Astrocyte of the cerebellum (primary cell): ENCODE measurements at regions not wholly inside any gene's neighbourhood (a gene's known extent, or its start where the extent isn't known, plus 50 kb on each side); places are given as distances from the start of the nearest gene placed in this dataset.

Experiments used
- DNase-seq: peaks from one replicate; pipeline ENCODE4 v3.0.0-alpha.2; 2011; ENCODE audit warnings: low read depth
- H3K4me3 ChIP-seq: 2 replicates; pipeline ENCODE4 v1.5.1; 2011; ENCODE audit warnings: mild to moderate bottlenecking, low read depth, low read length, moderate library complexity
- in situ Hi-C: cut with HindIII; loops from 2 replicates; pipeline ENCODE4 v1.10.0; 2017; ENCODE audit warnings: low sequenced_read_pairs
- TF ChIP-seq, protein P1 (sequence below): IDR thresholded peaks from 2 replicates; pipeline ENCODE4 v1.5.1; 2012; ENCODE audit warnings: low read length, low read depth, moderate library complexity, mild to moderate bottlenecking; ENCODE audit errors: missing control alignments

DNA sequence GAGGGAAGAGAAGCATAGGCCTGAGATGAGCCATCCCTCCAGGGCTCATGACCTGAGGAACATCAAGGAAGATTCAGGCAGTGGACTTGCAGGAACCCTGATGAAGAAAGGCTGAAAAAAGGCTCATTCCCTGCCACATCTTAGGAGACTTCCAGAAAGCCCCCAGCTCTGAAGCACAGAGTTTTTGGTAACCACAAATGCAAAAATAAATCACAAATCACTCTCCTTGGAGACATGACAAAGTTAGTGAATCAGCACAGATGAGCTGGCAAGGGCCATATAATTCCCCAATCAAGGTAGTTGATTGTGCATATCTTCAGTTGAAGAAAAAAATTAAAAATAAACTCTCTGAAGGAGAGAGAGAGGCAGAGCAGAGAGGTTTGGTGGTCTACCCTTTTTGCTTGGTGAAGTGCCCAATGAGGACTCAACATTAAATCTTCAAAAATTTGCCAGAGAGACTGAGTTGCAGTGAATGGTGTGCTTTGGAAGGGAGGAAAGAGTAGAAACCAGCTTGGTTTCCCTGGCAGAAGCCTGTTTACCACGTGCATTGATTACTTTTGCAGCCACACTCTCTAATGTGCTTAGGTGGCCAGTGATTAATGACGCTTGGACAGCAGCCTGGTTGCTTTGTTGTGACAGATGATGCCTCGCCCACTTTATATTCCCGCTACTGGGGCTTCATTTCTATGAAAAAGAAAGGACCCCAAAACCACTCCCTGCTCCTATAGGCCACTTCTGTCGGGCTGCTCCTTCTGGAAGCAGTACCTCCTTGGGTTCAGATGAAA, 257.4 kb upstream of the SLC14A2 start:
- in situ Hi-C loops: no loop called here
- TF ChIP-seq, protein P1, sequence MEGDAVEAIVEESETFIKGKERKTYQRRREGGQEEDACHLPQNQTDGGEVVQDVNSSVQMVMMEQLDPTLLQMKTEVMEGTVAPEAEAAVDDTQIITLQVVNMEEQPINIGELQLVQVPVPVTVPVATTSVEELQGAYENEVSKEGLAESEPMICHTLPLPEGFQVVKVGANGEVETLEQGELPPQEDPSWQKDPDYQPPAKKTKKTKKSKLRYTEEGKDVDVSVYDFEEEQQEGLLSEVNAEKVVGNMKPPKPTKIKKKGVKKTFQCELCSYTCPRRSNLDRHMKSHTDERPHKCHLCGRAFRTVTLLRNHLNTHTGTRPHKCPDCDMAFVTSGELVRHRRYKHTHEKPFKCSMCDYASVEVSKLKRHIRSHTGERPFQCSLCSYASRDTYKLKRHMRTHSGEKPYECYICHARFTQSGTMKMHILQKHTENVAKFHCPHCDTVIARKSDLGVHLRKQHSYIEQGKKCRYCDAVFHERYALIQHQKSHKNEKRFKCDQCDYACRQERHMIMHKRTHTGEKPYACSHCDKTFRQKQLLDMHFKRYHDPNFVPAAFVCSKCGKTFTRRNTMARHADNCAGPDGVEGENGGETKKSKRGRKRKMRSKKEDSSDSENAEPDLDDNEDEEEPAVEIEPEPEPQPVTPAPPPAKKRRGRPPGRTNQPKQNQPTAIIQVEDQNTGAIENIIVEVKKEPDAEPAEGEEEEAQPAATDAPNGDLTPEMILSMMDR: no peak
- DNase-seq: peak; percentile 16
- H3K4me3 ChIP-seq: no peak overlapping the region

- in situ Hi-C loops: no loop called here
- DNase-seq: no peak
- no peak overlapping the region for H3K4me3 ChIP-seq
- TF ChIP-seq, protein P1: no peak
Measured at GRCh38 chr18:45359275-45360009, 255.8 kb upstream of the SLC14A2 start.

DNA sequence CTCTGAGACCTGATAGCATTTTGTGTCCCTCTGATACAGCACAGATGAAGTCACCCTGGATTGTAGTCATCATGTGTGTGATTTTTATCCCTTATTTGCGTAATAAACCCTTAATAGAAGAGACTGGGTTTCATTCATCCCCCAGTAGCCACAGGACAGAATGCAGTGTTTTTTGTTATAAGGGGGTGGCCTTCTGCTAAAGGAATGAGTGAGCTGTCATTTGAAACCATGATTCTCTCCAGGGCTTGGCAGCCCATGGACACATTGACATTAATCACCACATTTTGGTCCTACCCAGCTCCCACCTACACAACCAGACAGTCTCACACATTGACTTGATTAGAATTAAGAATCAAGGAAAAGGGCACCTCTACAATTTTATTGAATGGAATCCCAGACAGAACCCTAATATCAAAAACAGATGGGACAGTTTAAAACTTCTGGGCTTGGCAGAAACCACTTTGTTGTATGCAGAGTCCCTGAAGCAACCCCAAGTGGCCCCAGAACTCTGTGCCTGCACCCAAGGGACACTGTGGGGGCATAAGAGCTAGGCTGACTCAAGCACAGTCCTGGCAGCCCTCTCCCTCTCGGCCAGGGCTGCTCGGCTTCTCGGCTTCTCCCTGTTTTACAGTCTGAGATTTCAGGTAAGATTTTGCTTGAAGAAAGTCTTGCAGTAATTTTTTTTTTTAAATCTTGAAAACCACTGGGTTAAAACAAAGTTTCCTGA, 254.0 kb upstream of the SLC14A2 start:
- in situ Hi-C loops: no loop called here
- no peak overlapping the region for H3K4me3 ChIP-seq
- TF ChIP-seq, protein P1: no peak
- no peak for DNase-seq

- H3K4me3 ChIP-seq: no peak overlapping the region
- in situ Hi-C loops: no loop called here
- TF ChIP-seq, protein P1: no peak
- DNase-seq: no peak
Measured at GRCh38 chr18:45363196-45363595, 252.1 kb upstream of the SLC14A2 start.

- TF ChIP-seq, protein P1: no peak
- DNase-seq: peak; percentile 53
- in situ Hi-C loops: no loop called here
- H3K4me3 ChIP-seq: no peak overlapping the region
Measured at GRCh38 chr18:45365835-45366234, 249.4 kb upstream of the SLC14A2 start.

GRCh38 chr18:45370255-45371010, 244.8 kb upstream of the SLC14A2 start:
- no peak overlapping the region for H3K4me3 ChIP-seq
- TF ChIP-seq, protein P1: no peak
- DNase-seq: peak; percentile 67
- in situ Hi-C loops: no loop called here
